ENCODE measurements at regions not wholly inside any gene's neighbourhood (a gene's known extent, or its start where the extent isn't known, plus 50 kb on each side); places are given as distances from the start of the nearest gene placed in this dataset.

DNA sequence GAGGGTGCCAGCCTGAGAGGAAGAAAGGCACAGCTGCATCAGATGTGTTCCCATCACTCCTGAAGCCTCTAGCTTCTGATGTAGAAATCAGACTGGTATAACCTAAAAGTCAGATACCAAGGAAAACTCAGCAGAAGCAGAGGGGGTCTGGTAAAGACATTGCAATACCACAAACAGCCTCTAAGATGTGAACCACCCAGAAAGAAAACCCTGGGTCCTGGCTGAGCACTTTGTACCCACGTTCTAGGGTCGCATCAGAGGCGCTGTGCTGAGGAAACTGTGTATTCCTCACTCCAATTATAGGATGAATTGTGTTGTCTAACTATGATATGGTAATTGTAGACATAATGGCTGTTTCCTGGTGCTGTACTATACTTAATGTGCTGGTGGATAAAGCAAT lies 275.6 kb downstream of the IRX2 start:
- Histone ChIP-seq H4K20me1 (ENCODE audit: insufficient read depth, low read length) (no peaks in the 10 kb centered on the region), H3K4me3 (ENCODE audit: low read depth in 1 of 2, low read length in 2 of 2) (no peak overlapping the region), H3K36me3 (ENCODE audit: insufficient read depth, low read length) (no peaks in the 10 kb centered on the region), H3K9me3 (ENCODE audit: insufficient read depth, low read length, severe bottlenecking) (peaks cover 2% of the 10 kb centered on the region), H2AFZ (ENCODE audit: low read depth, low read length) (no peak overlapping the region), H3K4me1 (ENCODE audit: insufficient read depth, low read length) (no peaks in the 10 kb centered on the region), H3K27me3 (ENCODE audit: insufficient read depth, low read length, poor library complexity) (no peaks in the 10 kb centered on the region), H3K4me2 (ENCODE audit: insufficient read depth, low read length) (no peak overlapping the region), H3K27ac (ENCODE audit: low read length) (no peak overlapping the region), H3K9ac (ENCODE audit: low read depth, low read length) (no peak overlapping the region), H3K79me2 (ENCODE audit: insufficient read depth, low read length) (no peaks in the 10 kb centered on the region)
- no peak for DNase-seq
- no peak for TF ChIP-seq EZH2 (IDR thresholded peaks at IDR 0.05; ENCODE audit: borderline replicate concordance, low read depth, low read length, severe bottlenecking)
- TF ChIP-seq, protein P1, sequence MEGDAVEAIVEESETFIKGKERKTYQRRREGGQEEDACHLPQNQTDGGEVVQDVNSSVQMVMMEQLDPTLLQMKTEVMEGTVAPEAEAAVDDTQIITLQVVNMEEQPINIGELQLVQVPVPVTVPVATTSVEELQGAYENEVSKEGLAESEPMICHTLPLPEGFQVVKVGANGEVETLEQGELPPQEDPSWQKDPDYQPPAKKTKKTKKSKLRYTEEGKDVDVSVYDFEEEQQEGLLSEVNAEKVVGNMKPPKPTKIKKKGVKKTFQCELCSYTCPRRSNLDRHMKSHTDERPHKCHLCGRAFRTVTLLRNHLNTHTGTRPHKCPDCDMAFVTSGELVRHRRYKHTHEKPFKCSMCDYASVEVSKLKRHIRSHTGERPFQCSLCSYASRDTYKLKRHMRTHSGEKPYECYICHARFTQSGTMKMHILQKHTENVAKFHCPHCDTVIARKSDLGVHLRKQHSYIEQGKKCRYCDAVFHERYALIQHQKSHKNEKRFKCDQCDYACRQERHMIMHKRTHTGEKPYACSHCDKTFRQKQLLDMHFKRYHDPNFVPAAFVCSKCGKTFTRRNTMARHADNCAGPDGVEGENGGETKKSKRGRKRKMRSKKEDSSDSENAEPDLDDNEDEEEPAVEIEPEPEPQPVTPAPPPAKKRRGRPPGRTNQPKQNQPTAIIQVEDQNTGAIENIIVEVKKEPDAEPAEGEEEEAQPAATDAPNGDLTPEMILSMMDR (IDR thresholded peaks at IDR 0.05; ENCODE audit: borderline replicate concordance, extremely low read depth, low read length, poor library complexity, severe bottlenecking): peak; percentile 14
- ATAC-seq (ENCODE audit: insufficient read depth, low read depth): no peak

DNA sequence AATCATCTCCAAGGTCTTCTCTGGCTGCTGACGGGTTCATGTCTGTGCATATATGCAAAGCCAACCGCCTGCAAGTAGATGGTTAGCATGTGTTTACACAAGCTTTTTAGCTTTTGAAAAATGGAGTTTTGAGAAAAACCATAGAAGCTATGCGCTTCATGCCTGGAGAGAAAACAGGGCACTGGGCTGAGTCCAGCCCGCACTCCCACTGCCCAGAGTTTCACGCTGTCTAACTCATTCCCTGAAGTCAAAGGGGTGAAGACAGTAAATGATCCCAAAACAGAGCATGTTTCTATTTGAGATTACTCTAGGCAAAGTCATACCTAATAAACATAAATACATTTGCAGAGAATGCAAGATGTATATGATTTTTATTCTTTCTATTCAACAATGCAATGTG lies 278.8 kb downstream of the IRX2 start:
- Histone ChIP-seq H2AFZ (ENCODE audit: low read depth, low read length) (no peak overlapping the region), H3K79me2 (ENCODE audit: insufficient read depth, low read length) (no peaks in the 10 kb centered on the region), H3K9ac (ENCODE audit: low read depth, low read length) (no peak overlapping the region), H3K4me2 (ENCODE audit: insufficient read depth, low read length) (no peak overlapping the region), H3K36me3 (ENCODE audit: insufficient read depth, low read length) (no peaks in the 10 kb centered on the region), H3K9me3 (ENCODE audit: insufficient read depth, low read length, severe bottlenecking) (no peaks in the 10 kb centered on the region), H3K4me3 (ENCODE audit: low read depth in 1 of 2, low read length in 2 of 2) (no peak overlapping the region), H3K27ac (ENCODE audit: low read length) (no peak overlapping the region), H3K27me3 (ENCODE audit: insufficient read depth, low read length, poor library complexity) (no peaks in the 10 kb centered on the region), H4K20me1 (ENCODE audit: insufficient read depth, low read length) (no peaks in the 10 kb centered on the region), H3K4me1 (ENCODE audit: insufficient read depth, low read length) (no peaks in the 10 kb centered on the region)
- TF ChIP-seq EZH2 (IDR thresholded peaks at IDR 0.05; ENCODE audit: borderline replicate concordance, low read depth, low read length, severe bottlenecking): no peak
- TF ChIP-seq, protein P1 (IDR thresholded peaks at IDR 0.05; ENCODE audit: borderline replicate concordance, extremely low read depth, low read length, poor library complexity, severe bottlenecking): no peak
- DNase-seq (no peak), ATAC-seq (ENCODE audit: insufficient read depth, low read depth) (no peak)

DNA sequence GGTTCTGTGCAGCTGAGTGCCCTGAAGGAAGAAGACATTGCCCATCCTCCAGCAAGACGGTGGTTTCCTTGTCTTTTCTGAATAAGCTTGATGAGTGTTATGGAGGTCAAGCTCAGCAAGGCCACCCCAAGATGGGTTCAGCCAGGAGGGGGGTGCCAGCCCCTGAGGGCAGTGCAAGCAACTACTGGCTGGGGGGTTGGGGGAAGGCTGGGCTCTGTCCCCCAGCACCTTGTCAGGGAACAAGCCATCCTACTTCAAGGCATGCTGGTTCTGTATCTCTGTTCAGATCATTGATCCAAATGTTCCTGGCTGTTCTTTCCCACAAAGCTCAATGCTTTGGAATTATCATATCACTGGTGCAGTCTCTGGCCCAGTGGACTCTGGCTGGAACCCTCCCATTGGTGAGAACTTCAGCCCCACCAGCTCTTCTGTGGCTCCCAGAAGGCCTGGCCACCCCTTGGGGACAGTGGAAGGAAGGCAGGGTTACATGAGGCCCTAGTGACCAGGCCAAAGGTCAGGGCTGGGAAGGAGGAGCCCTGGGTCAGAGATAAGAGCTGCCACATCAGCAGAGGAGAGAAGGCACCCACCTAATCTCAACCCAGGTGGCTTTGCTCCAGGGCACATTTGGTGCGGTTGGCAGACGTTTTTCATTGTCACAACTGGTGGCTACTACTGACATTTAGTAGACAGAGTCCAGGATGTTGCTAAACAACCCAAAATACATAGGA lies 280.2 kb downstream of the IRX2 start:
- Histone ChIP-seq H3K4me2 (ENCODE audit: insufficient read depth, low read length) (no peak overlapping the region), H3K79me2 (ENCODE audit: insufficient read depth, low read length) (no peaks in the 10 kb centered on the region), H2AFZ (ENCODE audit: low read depth, low read length) (no peak overlapping the region), H3K36me3 (ENCODE audit: insufficient read depth, low read length) (no peaks in the 10 kb centered on the region), H4K20me1 (ENCODE audit: insufficient read depth, low read length) (no peaks in the 10 kb centered on the region), H3K9ac (ENCODE audit: low read depth, low read length) (no peak overlapping the region), H3K4me3 (ENCODE audit: low read depth in 1 of 2, low read length in 2 of 2) (no peak overlapping the region), H3K27me3 (ENCODE audit: insufficient read depth, low read length, poor library complexity) (no peaks in the 10 kb centered on the region), H3K27ac (ENCODE audit: low read length) (no peak overlapping the region), H3K4me1 (ENCODE audit: insufficient read depth, low read length) (no peaks in the 10 kb centered on the region), H3K9me3 (ENCODE audit: insufficient read depth, low read length, severe bottlenecking) (no peaks in the 10 kb centered on the region)
- no peak for ATAC-seq (ENCODE audit: insufficient read depth, low read depth)
- TF ChIP-seq, protein P1 (IDR thresholded peaks at IDR 0.05; ENCODE audit: borderline replicate concordance, extremely low read depth, low read length, poor library complexity, severe bottlenecking): no peak
- TF ChIP-seq EZH2 (IDR thresholded peaks at IDR 0.05; ENCODE audit: borderline replicate concordance, low read depth, low read length, severe bottlenecking): no peak
- no peak for DNase-seq

Data from DND-41 (cell line).